ENCODE measurements at regions not wholly inside any gene's neighbourhood (a gene's known extent, or its start where the extent isn't known, plus 50 kb on each side); places are given as distances from the start of the nearest gene placed in this dataset.

- no peaks in the 10 kb centered on the region for H3K4me1 ChIP-seq
- no peak overlapping the region for H3K27ac ChIP-seq
- no peak for TF ChIP-seq POLR2A (IDR thresholded peaks at IDR 0.05)
- no peak for TF ChIP-seq POLR2AphosphoS5 (IDR thresholded peaks at IDR 0.05)
- no peak for TF ChIP-seq CTCF (IDR thresholded peaks at IDR 0.05)
- no peaks in the 10 kb centered on the region for H3K9me3 ChIP-seq
- no peaks in the 10 kb centered on the region for H3K27me3 ChIP-seq
- DNase-seq (ENCODE audit: low spot score in 2 of 2): no peak
- no peaks in the 10 kb centered on the region for H3K36me3 ChIP-seq
- H3K4me3 ChIP-seq: no peak overlapping the region
- intact Hi-C loops (cut with DNase I; ENCODE audit: low total_unique reads): no loop called here
These were observed 69.1 kb upstream of the NAP1L1 start for GRCh38 chr12:76153616-76154015.

DNA sequence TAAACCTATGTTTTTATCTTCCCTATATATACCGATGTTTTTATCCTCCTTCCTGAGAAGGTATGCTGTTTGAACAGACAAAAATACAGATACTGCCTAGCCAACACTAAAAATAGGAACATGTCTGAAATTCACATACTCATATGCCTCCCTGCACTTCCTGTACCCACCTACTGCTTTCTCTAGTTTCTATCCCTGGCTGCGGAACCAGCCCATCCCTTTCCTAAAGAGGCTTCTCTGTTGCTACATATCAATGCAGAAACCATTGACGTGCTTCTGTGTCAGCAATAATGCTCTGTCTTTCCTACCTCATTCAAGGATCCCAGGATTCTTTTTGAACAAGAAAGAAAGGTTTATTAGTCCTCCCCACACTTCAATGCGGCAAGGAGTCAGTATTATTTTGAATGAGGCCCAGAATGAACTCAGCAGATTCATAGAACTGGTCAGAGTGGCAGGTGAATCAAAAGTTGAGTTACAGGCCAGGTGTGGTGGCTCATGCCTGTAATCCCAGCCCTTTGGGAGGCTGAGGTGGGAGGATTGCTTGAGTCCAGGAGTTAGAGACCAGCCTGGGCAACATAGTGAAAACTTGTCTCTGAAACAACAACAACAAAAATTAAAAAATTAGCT lies 67.8 kb upstream of the NAP1L1 start:
- intact Hi-C loops (cut with DNase I; ENCODE audit: low total_unique reads): no loop called here
- no peaks in the 10 kb centered on the region for H3K4me1 ChIP-seq
- TF ChIP-seq POLR2AphosphoS5 (IDR thresholded peaks at IDR 0.05): no peak
- no peak for TF ChIP-seq CTCF (IDR thresholded peaks at IDR 0.05)
- TF ChIP-seq POLR2A (IDR thresholded peaks at IDR 0.05): no peak
- no peak overlapping the region for H3K27ac ChIP-seq
- no peaks in the 10 kb centered on the region for H3K27me3 ChIP-seq
- H3K36me3 ChIP-seq: no peaks in the 10 kb centered on the region
- DNase-seq (ENCODE audit: low spot score in 2 of 2): no peak
- no peak overlapping the region for H3K4me3 ChIP-seq
- no peaks in the 10 kb centered on the region for H3K9me3 ChIP-seq

DNA sequence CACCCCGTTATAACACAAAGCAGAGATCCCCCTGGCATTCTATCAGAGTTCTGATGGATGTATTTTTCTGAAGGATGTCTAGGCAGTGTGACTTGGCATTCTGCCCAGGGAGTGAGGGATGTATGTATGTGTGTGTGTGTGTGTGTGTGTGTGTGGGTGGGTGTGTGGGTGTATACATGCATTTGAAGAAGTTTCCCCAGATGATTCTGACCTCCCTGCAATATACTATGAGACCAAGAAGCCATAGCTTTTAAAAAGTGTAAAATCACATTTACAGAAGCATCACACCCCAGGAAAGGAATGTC lies 59.7 kb upstream of the NAP1L1 start:
- no peaks in the 10 kb centered on the region for H3K9me3 ChIP-seq
- intact Hi-C loops (cut with DNase I; ENCODE audit: low total_unique reads): no loop called here
- DNase-seq (ENCODE audit: low spot score in 2 of 2): no peak
- H3K4me1 ChIP-seq: no peaks in the 10 kb centered on the region
- no peak overlapping the region for H3K27ac ChIP-seq
- no peaks in the 10 kb centered on the region for H3K27me3 ChIP-seq
- no peak for TF ChIP-seq CTCF (IDR thresholded peaks at IDR 0.05)
- no peak for TF ChIP-seq POLR2AphosphoS5 (IDR thresholded peaks at IDR 0.05)
- TF ChIP-seq POLR2A (IDR thresholded peaks at IDR 0.05): no peak
- H3K4me3 ChIP-seq: no peak overlapping the region
- H3K36me3 ChIP-seq: no peaks in the 10 kb centered on the region

DNA sequence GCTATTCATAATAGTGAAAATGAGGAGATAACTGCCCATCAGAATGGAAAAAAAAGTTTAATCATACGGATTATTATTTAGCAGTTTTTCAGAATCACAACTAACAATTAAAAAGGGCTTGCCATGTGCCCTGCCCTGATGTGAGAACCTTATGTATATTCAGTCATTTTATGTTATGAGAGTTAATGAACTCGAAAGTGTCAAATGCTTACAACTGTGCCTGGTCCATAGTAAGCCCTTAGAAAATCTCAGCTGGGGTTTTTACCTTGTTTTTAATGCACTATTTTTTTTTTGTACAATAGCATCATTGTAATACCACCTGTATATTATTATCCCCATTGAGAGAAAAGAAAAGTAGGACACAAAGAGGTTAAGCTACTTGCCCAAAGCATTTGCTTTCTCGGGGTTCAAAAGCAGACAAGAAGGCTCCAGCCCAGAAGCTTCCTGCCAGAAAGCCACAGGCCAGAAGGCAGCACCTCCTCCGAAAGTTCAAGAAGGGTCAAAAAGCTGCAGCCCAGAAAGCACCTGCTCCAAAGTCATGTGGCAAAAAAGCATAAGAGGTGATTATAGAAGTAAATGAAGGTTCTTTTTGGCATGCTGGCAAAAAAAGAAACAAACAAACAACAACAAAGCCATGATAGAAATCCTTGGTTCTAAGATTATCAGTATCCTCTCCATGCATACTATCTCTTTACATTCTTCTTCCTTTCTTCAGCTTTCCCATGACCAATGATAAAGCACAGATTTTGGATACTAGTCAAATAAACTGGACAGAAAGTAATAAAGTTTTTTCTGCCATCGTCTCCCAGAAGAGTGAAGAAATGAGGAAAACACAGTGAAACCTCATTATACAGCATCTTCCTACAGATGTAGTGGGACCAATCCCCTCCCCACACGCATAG lies 59.1 kb upstream of the NAP1L1 start:
- intact Hi-C loops (cut with DNase I; ENCODE audit: low total_unique reads): no loop called here
- H3K27ac ChIP-seq: no peak overlapping the region
- DNase-seq (ENCODE audit: low spot score in 2 of 2): no peak
- peaks cover 0 to 1% of the 10 kb centered on the region in 2 donors for H3K9me3 ChIP-seq
- no peak overlapping the region for H3K4me3 ChIP-seq
- no peaks in the 10 kb centered on the region for H3K36me3 ChIP-seq
- no peaks in the 10 kb centered on the region for H3K27me3 ChIP-seq
- no peak for TF ChIP-seq CTCF (IDR thresholded peaks at IDR 0.05)
- TF ChIP-seq POLR2AphosphoS5 (IDR thresholded peaks at IDR 0.05): no peak
- no peak for TF ChIP-seq POLR2A (IDR thresholded peaks at IDR 0.05)
- no peaks in the 10 kb centered on the region for H3K4me1 ChIP-seq

DNA sequence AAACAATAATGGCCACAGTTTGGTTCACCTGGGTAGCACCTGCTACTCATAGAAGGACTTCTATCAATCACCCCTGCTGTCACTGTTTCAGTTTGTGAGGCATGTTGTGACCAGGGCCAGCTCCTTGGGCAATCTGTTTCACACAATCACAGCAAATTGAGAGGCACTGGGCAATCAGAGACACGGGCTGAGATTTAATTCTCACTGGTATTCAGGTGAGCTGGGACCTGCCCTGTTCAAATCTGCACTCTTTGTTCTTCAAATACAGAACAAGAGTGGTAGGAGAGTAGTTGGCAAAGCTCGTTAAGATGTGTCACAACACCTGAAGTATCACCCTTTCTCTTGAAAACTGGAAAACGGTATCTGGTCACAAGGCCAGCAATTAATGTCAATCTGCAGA lies 57.8 kb upstream of the NAP1L1 start:
- intact Hi-C loops (cut with DNase I; ENCODE audit: low total_unique reads): no loop called here
- DNase-seq (ENCODE audit: low spot score in 2 of 2): no peak
- peaks cover 0 to 8% of the 10 kb centered on the region in 2 donors for H3K9me3 ChIP-seq
- no peaks in the 10 kb centered on the region for H3K4me1 ChIP-seq
- H3K27ac ChIP-seq: no peak overlapping the region
- H3K4me3 ChIP-seq: no peak overlapping the region
- H3K36me3 ChIP-seq: no peaks in the 10 kb centered on the region
- TF ChIP-seq CTCF (IDR thresholded peaks at IDR 0.05) (no peak), POLR2A (IDR thresholded peaks at IDR 0.05) (no peak), POLR2AphosphoS5 (IDR thresholded peaks at IDR 0.05) (no peak)
- no peaks in the 10 kb centered on the region for H3K27me3 ChIP-seq

Data from breast epithelium (tissue), 4 donors.